Fibroblast of gingiva (primary cell): ENCODE measurements at regions not wholly inside any gene's neighbourhood (a gene's known extent, or its start where the extent isn't known, plus 50 kb on each side); places are given as distances from the start of the nearest gene placed in this dataset.
"Not testable (repeated sequence)": the region's sequence is repeated elsewhere in the genome, so short reads cannot be mapped to it uniquely, and the experiment has no call there.

Experiments used
- DNase-seq: peaks from one replicate; pipeline ENCODE4 v3.0.0-alpha.2; 2011; ENCODE audit warnings: low read depth

DNA sequence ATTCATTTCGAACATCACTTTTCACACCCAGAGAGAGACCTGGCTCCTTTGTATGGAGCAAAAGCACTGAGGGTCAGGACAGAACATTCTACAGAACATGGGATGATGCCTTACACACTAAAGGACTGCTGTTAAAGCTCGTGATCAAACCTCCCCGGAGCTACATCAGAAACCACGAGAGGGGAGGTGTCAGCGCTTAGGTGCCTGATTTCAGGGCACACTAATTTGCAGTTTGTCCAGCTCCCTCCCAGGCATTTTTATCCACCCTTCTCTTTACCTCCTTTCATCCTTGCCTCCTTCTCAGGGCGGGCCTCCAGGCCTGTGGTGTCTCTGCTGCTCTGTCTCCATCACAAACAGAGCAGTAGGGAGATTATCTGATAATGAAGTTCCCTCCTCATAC, 127.5 kb downstream of the VPREB1 start:
- no peak for DNase-seq

DNA sequence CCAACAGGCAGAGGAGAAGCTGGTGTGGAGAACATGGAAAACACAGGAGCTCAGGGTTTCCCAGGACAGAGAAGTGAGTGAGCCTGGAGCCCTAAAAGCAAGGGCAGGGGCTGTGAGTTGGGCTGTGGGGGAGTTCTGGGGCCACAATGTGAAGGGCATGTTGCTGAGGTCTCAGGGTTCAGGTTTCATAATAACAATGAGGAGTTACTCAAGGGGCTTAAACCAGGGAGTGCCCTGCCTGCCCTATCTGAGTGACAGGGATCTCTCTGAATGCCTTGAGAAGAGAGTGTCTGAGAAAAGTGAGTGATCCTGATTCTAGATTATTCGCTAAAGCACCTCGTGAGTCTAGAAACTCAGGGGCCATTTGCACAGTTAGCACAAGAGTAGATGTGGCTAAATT, 129.6 kb downstream of the VPREB1 start:
- no peak for DNase-seq

DNA sequence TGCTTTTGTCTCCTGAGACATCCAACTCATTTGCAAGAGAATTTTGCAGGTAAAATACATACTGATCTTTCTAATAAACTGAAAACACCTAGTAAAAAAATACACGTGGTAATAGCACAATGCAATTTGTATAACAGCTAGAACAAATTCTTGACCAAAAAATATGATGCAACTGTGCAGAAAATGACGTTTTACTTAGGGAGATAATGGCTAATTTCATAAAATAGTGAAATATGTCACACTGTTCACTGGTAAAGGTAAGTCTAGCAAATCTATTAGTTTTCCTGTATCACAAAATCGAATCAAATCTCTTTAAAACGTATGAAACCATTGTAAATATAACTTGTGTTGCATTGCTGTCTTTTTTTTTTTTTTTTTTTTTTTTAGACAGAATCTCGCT, 130.0 kb downstream of the VPREB1 start:
- no peak for DNase-seq

DNA sequence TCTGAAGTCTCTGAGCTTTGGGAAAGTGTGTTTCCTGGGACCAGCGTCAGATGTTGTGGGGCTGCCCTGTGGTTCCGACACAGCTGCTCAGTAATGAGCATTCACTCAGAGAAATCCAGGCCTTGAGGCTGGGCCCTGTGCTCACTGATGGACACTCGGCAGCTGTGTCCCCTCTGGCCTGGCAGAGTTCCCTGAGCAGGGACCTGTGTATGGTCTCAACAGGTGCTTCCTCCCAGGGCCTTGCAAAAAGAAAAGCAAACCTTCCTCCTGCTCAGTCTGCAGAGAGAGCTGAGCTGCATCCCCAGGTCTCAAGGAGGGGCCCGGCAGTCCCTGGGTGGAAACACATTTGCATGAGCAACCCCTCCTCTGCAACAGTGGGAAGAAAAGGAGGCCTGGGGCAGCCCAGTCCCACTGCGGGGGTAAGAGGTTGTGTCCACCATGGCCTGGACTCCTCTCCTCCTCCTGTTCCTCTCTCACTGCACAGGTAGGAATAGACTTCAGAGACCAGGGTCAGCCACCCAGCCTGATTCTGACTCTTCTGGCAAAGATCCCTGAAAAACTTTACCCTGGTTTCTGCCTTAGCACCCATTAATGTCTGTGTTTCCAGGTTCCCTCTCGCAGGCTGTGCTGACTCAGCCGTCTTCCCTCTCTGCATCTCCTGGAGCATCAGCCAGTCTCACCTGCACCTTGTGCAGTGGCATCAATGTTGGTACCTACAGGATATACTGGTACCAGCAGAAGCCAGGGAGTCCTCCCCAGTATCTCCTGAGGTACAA, 131.2 kb downstream of the VPREB1 start:
- no peak for DNase-seq

DNA sequence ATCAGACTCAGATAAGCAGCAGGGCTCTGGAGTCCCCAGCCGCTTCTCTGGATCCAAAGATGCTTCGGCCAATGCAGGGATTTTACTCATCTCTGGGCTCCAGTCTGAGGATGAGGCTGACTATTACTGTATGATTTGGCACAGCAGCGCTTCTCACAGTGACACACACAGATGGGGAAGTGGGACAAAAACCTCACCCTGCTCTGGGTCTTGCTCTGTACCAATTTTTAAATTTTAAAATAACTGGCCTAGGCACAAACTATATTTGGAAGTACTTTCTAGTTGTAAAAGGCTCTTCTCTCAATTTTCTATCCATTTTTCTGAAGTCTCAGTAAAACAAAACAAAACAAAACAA, 131.7 kb downstream of the VPREB1 start:
- no peak for DNase-seq

DNA sequence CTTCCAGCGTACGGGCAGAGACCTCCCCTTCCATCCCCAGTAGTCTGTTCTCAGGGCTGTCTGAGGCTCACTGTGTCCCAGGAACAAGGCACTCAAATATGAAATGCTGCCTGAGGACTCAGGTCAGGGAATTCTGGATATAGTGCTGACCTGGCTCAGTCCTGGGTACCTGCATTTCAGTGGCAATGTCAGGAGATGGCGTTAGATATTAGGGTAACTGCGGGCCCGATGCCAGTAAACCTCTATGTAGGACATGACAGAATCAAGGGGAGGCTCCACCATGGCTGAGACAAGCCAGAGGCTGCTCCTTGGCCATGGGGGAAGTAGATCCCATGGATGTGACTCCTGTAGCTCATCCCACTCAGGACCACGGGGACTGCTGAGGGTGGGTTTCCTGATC, 131.7 kb downstream of the ZNF280B start:
- not testable (repeated sequence) for DNase-seq

DNA sequence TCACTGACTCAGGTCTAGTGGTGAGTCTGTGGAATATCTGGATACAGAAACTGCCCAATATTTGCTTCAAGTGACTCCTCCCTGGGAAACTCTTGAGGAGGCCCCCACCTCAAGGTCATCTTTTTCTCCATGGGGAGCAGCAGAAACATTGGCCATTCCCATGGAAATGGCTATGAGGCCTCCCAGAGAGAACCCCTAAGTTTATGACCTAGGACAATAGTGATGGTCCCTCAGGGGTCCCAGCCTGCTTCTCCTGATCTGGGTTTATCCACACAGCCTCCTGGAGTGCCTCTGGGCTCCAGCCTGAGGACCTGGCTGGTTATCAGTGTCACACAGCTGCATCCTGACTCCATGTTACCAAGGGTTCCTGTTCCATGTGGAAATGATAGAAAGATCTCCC, 131.2 kb downstream of the ZNF280B start:
- DNase-seq: no peak

DNA sequence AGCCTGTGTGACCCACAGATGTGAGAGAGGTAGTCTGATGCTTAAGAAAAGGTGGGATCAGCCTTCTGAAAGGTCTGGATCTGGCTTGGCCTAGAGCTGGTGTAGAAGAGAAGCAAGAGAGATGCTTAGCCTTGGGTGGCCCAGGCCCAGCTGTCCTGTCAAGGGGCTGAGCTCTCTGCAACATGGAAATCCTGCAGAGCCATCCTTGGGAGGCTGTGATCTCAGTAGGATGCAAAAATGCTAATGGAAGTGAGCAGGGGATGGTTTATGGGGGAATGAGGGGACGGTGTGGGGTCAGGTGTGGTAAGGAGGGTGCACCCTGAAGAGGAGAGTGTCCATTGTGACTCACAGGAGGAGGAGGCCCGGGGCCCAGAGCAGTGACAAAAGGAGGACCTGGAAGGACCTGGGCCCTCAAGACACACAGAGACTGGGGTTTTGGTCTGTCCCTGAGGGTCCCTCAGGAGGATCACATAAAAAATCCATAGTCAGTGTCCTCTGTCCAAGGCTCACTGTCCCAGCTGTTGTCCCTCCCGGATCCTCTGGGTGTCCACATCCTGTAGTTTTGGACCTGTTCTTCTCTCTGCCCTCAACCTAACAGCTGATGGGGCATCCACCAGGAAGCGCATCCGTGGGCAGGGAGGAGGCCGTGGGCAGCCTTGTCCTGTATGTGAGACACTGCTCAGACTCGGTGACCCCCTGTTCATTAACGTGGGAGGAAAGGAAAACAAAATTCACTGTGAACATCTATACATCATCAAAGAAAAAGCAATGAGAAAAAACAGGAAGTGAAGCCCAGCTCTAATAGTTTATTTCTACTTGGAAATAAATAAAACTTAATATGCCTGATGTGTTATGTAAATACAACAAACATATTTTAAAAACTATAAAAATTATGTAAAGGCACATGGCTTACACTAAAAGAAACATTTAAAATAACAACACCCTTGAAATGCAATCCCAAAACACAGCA, 129.8 kb downstream of the ZNF280B start:
- no peak for DNase-seq

DNA sequence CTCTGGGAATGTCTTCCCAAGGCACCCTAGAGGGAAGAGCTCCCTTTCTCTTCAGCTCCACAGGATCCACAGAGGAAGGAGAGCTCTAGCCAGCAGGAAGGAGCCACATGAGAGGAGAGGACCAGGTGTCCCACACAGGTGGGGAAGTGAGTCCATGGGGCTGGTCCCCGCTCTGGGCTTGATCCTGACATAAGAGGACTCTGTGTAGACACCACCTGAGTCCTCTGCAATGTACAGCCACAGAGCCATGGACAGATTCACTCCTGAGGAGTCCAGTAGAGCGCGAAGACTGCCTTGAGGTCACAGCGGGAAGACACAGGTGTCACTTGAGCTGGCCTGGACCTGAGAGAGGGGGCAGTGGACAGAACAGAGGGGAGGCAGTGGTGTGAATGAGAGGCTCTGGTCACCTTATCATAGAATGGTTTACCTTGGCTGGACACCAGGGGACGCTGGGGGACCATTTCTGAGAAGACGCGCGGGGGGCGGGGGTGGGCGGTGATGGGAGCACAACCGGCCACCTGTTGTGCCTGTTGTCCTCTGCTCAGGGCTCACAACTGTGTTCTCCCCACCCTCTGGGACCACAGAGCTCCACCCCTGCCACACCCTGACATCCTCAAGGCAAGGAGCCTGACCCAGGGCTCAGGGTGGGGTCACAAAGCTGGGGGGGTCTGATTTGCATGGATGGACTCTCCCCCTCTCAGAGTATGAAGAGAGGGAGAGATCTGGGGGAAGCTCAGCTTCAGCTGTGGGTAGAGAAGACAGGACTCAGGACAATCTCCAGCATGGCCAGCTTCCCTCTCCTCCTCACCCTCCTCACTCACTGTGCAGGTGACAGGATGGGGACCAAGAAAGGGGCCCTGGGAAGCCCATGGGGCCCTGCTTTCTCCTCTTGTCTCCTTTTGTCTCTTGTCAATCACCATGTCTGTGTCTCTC, 128.2 kb downstream of the ZNF280B start:
- no peak for DNase-seq

DNA sequence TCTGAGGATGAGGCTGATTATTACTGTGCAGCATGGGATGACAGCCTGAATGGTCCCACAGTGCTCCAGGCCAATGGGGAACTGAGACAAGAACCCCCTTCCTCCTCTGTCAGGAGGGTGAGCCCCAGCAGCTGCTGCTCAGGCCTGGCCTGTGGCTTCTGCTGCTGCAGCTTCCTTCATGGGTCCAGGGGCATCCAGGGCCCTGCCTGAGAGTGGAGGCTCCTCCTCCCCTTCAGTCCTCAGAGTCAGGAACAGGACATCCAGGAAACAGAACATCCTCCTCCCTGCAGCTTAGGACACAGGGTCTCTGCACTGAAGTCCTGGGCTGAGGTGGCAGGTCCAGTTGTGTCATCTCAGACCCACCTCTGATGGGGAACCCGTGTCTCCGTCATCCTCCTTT, 127.2 kb downstream of the ZNF280B start:
- not testable (repeated sequence) for DNase-seq

DNA sequence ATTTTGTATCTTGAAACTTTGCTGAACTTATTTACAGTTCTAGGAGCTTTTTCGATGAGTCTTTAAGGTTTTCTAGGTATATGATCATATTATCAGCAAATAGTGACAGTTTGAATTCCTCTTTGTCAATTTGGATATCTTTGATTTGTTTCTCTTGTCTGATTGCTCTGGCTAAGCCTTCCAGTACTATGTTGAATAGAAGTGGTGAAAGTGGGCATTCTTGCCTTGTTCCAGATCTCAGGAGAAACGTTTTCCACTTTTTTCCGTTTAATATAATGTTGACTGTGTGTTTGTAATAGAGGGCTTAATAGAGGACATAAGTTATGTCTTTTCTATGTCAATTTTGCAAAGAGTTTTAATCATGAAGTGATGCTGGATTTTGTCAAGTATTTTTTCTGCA, 124.3 kb downstream of the ZNF280B start:
- no peak for DNase-seq

DNA sequence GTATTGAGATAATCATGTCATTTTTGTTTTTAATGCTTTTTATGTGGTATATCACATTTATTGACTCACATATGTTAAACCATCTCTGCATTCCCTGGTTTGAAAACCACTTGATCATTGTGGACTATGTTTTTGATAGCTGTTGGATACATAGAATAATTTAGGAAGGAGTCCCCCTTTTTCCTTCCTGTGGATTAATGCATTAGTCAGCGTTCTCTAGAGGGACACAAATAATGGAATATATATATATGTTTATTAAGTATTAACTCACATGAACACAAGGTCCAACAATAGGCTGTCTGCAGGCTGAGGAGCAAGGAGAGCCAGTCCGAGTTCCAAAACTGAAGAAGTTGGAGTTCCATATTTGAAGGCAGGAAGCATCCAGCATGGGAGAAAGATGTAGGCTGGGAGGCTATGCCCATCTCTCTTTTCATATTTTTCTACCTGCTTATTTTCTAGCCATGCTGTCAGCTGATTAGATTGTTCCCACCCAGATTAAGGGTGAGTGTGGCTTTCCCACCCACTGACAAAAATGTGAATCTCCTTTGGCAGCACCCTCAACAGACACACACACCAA, 123.8 kb downstream of the ZNF280B start:
- no peak for DNase-seq

DNA sequence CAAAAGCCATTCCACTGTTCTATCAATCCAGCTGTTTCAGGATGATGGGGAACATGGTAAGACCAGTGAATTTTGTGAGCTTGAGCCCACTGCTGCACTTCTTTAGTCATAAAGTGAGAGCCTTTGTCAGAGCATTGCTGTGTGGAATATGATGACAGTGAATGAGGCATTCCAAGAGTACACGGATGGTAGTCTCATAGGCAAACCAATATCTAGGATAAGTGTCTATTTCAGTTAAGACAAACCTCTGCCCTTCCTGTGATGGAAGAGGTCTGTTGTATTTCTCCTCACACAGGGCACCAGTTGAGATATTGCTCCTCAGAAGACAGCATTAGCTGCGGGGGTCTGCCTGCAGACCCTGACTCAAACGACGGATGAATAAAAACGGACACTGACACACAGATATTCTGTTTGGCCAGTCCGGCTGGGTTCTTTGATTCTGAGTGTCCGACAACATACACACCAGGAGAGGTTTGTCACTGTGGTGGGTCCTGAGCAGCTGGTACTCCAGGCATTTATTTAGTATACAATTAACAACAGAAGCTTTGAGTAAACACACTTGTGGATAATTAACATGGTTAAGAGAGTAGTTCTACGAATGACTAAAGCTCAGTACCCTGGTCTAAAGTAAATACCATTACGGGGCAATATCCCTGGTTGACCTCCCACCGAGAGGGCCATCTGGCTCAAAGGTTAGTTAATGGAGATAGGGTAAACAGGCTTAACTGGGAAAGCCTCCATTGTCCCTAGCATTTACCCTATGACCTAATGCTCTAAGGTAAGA, 121.7 kb downstream of the ZNF280B start:
- no peak for DNase-seq

DNA sequence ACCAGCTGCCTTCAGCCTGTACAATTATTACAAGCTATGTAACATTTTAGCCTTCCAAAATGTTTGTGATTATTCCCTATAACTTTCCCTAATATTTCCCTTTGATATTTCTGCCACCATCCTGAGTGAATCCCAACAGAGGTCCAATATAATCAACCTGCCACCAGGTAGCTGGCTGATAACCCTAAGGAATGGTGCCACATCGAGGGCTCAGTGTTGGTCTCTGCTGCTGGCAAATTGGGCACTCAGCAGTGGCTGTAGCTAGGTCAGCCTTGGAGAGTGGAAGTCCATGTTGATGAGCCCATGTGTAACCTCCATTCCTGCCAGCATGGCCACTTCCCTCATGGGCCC, 121.2 kb downstream of the ZNF280B start:
- no peak for DNase-seq

DNA sequence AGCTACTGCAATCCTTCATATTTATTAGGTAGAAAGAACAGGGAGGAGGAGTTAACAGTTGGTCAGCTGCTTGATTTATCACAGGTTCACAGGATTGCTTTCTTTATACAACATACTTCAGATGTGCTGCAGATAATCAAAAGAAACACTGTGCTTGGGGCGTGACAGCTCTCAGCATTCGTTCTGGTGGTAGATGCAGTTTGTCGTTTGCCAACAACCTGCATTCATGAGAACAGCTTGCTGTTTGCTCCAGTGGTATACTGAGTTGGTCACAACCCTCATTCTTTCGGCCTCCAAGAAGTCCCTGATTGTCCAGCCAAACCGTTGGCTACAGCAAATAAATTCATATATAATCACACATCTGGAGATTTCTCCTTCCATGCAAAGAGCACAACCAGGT, 120.5 kb downstream of the ZNF280B start:
- DNase-seq: no peak

DNA sequence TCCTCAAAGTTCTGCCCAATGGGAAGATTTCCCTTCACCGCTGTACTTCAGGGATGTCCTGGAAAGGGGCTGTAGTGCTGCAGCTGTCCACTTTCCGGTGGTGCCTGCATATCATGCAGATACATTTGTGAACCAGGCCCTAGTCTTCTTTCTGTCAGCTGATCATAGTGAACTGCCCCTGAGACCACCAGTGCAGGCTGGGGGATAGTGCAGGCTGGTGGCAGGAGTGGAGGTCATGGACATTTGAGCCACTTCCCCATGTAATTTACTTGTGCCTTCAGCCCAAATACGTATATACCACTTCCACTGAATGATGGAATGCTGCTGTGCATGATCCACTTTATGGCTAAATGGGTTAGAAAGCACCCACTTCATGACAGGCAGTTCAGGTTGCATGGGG, 120.0 kb downstream of the ZNF280B start:
- DNase-seq: no peak

DNA sequence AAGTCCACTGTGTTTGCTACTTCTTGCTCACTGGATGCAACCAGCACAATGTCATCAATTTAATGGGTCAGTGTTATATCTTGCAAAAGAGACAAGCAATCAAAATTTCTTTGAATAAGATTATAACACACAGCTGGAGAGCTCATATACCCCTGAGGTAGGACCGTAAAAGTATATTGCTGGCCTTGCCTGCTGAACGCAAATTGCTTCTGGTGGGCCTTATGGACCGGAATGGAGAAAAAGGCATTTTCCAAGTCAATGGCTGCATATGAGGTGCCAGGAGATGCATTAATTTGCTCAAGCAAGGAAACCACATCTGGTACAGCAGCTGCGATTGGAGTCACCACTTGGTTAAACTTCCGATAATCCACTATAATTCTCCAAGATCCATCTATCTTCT, 119.1 kb downstream of the ZNF280B start:
- DNase-seq: no peak

DNA sequence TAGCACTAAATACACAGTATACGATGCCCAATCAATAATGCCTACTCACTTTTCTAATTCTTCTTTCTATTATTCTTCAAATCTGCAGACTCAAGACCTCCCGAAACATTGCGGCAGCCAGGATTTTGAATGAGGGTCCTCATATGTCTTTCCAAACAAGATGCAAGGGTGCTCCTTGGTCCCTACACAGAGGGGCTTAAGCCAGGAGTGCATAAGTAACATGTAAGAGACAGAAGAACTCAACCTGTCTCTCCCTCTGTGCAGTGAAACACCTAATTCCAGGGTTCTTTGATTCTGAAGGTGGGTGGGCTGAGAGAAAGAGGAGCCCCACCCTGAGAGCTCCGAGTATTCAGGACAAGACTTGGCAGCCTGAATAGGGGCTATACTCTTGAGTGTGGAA, 117.6 kb downstream of the ZNF280B start:
- no peak for DNase-seq

DNA sequence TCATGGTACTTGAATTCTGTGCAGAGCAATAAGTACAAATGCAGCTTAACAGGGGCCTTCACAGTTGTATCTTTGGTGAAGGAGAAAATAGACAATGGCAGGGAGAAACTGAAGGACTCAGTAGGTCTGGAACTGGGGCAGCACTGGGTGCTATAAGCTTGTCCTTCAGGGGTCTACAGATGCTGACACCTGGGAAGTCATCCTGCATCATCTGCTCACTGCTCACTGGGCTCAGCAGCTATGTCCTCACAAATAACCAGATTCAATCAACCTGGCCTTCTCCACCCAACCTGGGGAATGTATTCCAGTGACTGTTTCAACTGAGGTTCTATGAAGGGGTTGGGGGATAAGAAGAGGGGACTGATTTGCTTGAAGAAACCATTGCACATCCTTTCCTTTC, 117.0 kb downstream of the ZNF280B start:
- DNase-seq: no peak

DNA sequence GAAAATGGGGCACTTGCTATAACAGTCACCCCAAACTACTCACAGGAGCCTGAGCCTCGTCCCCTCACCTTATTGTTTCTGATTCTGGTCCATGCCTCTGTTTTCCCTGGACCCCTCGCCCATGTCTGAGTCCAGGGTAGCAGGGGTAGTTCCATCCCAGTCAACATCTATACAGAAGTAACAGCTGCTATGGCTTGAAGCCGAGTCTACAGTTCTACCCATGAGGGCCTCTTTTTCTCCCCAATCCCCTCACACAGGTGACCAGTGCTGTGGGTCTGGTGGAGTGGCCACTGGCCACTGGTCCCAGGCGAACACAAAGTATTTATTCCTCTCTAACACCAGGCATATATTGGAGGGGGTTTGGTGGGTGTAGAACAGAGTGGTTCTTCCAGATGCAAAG, 116.4 kb downstream of the ZNF280B start:
- no peak for DNase-seq

DNA sequence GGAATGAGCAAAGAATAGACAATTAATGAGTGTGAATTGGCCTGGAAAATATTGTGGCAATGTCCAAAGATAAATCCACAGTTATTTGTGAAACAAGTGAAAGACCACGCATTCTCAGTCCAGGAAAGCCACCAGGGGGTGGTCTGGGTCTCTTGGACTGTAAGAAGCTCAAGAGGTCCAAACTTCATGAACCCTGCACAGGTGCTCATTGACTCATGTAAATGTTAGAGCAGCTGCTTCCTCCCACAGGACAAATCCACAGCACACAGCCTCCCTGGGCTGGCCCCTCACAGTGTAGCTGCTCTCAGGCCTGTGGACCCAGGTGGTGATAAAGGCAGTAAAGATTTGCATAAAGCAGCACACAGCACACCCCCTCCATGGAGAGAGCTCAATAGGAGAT, 114.0 kb downstream of the ZNF280B start:
- no peak for DNase-seq
